Peyer's patch (tissue), 4 donors: ENCODE measurements at regions not wholly inside any gene's neighbourhood (a gene's known extent, or its start where the extent isn't known, plus 50 kb on each side); places are given as distances from the start of the nearest gene placed in this dataset.
A peak's percentile ranks its signal among the peaks of the same experiment; 100 is the strongest.
"Not testable (repeated sequence)": the region's sequence is repeated elsewhere in the genome, so short reads cannot be mapped to it uniquely, and the experiment has no call there.

ENCODE experiments used
- DNase-seq, 3 donors: peaks; one replicate each; pipeline ENCODE4 v3.0.0-alpha.2; 2017 to 2019
- H3K27ac ChIP-seq, 4 donors: fragments of 200-600 bp; sonication (generic); one replicate each; pipeline ENCODE4 v1.5.1; 2016 to 2019
- H3K27me3 ChIP-seq, 2 donors: fragments of 200-600 bp; sonication (generic); one replicate each; pipeline ENCODE4 v1.5.1; 2019
- H3K36me3 ChIP-seq, 3 donors: fragments of 200-600 bp; sonication (generic); one replicate each; pipeline ENCODE4 v1.5.1; 2016 to 2019
- H3K4me1 ChIP-seq, 4 donors: fragments of 200-600 bp; sonication (generic); one replicate each; pipeline ENCODE4 v1.5.1; 2016 to 2019
- H3K4me3 ChIP-seq, 4 donors: fragments of 200-600 bp; sonication (generic); 1 replicate in 3 of 4; 2 replicates in 1 of 4; pipeline ENCODE4 v1.5.1; 2016 to 2019; ENCODE audit warnings: mild to moderate bottlenecking in 1 of 4
- H3K9me3 ChIP-seq, 4 donors: fragments of 200-600 bp; sonication (generic); one replicate each; pipeline ENCODE4 v1.5.1; 2016 to 2019; ENCODE audit warnings: mild to moderate bottlenecking in 1 of 4
- POLR2A ChIP-seq, 2 donors: fragments of 450-650 bp; IDR thresholded peaks; one replicate each; pipeline ENCODE4 v1.5.1; 2017; ENCODE audit warnings: antibody characterized with exemption in 2 of 2, mild to moderate bottlenecking in 2 of 2, moderate library complexity in 2 of 2
- TF ChIP-seq, protein P1 (sequence below), 6 experiments: fragments of 450-650 bp in 4 of 6; fragments of 200-600 bp in 2 of 6; sonication (generic) in 1 of 6; IDR thresholded peaks; one replicate each; pipeline ENCODE4 v1.5.1; 2017 to 2019; ENCODE audit warnings: antibody characterized with exemption in 6 of 6, mild to moderate bottlenecking in 3 of 6, moderate library complexity in 1 of 6

GRCh38 chr4:177530561-177530960 lies 88.3 kb upstream of the AGA start:
- TF ChIP-seq POLR2A (IDR thresholded peaks at IDR 0.05) = no peak
- TF ChIP-seq, protein P1, sequence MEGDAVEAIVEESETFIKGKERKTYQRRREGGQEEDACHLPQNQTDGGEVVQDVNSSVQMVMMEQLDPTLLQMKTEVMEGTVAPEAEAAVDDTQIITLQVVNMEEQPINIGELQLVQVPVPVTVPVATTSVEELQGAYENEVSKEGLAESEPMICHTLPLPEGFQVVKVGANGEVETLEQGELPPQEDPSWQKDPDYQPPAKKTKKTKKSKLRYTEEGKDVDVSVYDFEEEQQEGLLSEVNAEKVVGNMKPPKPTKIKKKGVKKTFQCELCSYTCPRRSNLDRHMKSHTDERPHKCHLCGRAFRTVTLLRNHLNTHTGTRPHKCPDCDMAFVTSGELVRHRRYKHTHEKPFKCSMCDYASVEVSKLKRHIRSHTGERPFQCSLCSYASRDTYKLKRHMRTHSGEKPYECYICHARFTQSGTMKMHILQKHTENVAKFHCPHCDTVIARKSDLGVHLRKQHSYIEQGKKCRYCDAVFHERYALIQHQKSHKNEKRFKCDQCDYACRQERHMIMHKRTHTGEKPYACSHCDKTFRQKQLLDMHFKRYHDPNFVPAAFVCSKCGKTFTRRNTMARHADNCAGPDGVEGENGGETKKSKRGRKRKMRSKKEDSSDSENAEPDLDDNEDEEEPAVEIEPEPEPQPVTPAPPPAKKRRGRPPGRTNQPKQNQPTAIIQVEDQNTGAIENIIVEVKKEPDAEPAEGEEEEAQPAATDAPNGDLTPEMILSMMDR (IDR thresholded peaks at IDR 0.05) = no peak
- no peaks in the 10 kb centered on the region for H3K4me1 ChIP-seq
- DNase-seq = no peak
- no peaks in the 10 kb centered on the region for H3K27me3 ChIP-seq
- H3K9me3 ChIP-seq = no peaks in the 10 kb centered on the region
- H3K36me3 ChIP-seq = no peaks in the 10 kb centered on the region
- no peak overlapping the region for H3K27ac ChIP-seq
- H3K4me3 ChIP-seq = no peak overlapping the region

DNA sequence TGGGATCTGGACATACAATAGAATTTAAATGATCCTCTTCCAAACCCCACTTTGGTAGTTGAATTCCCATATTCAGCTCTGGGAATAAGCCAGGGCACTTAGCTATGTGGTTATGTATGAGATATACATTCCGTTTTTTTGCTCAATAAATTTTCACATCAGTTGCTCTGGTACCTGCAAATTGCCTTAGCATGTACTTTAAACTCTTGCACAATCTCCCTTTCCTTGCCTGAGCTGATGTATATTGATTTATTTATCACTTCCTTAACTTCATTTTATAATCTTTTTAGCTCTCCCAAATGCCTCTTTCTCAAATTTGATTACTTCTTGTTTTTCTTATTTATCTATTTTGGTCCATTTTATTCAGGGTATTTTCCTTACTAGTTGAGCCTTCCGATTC lies 90.1 kb upstream of the AGA start:
- Histone ChIP-seq H3K27me3 (no peaks in the 10 kb centered on the region), H3K36me3 (no peaks in the 10 kb centered on the region), H3K4me3 (no peak overlapping the region), H3K9me3 (no peaks in the 10 kb centered on the region), H3K4me1 (no peaks in the 10 kb centered on the region), H3K27ac (no peak overlapping the region)
- no peak for DNase-seq
- no peak for TF ChIP-seq POLR2A (IDR thresholded peaks at IDR 0.05)
- TF ChIP-seq, protein P1 (IDR thresholded peaks at IDR 0.05) = no peak

- not testable (repeated sequence) for H3K36me3 ChIP-seq, H3K27me3 ChIP-seq, DNase-seq, H3K4me1 ChIP-seq, H3K27ac ChIP-seq, H3K4me3 ChIP-seq, H3K9me3 ChIP-seq
Observed at GRCh38 chr4:177534841-177535240, 92.6 kb upstream of the AGA start.

DNA sequence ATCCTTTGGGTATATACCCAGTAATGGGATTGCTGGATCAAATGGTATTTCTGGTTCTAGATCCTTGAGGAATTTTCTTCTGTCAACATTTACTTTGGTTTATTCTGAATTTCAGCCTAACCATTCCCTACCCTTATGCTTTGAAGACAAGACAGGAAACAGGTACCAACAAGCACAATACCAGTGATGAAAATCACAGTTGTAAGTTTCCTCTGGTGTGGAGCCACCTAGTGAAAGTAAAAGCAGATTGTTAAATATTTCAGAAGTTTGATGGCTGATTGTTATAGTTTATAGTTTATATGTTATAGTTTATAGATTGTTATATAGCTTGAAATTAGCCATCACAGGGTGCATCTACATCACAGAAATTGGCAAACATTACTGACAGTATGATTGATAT lies 104.5 kb upstream of the AGA start:
- Histone ChIP-seq H3K9me3 (no peaks in the 10 kb centered on the region), H3K4me3 (no peak overlapping the region), H3K36me3 (no peaks in the 10 kb centered on the region), H3K27ac (no peak overlapping the region), H3K27me3 (no peaks in the 10 kb centered on the region), H3K4me1 (no peaks in the 10 kb centered on the region)
- no peak for DNase-seq
- TF ChIP-seq, protein P1 (IDR thresholded peaks at IDR 0.05) = peak in 2 of 6 experiments; percentile 26 to 37
- TF ChIP-seq POLR2A (IDR thresholded peaks at IDR 0.05) = no peak

DNA sequence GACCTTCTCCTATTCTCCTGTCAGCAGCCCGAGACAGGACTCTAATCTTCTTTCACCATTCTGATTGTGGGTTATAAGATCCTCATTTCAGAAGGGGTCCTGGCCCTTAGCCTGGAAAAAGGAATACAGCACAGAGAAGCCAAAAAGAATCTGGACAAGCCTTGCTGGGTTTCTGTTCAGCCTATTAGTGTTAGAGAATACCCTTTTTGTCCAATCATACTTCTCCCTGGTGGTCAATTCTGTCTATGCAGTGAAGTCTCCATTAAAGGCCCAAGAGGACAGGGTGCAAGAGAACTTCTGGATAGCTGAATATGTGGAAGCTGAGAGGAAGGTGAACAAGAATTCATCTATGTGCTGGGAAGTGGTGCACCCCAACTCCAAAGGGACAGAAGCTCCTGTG lies 105.7 kb upstream of the AGA start:
- H3K27ac ChIP-seq = no peak overlapping the region
- H3K4me1 ChIP-seq = no peaks in the 10 kb centered on the region
- H3K9me3 ChIP-seq = no peaks in the 10 kb centered on the region
- no peaks in the 10 kb centered on the region for H3K27me3 ChIP-seq
- no peaks in the 10 kb centered on the region for H3K36me3 ChIP-seq
- DNase-seq = no peak
- no peak for TF ChIP-seq POLR2A (IDR thresholded peaks at IDR 0.05)
- TF ChIP-seq, protein P1 (IDR thresholded peaks at IDR 0.05) = no peak
- no peak overlapping the region for H3K4me3 ChIP-seq

DNA sequence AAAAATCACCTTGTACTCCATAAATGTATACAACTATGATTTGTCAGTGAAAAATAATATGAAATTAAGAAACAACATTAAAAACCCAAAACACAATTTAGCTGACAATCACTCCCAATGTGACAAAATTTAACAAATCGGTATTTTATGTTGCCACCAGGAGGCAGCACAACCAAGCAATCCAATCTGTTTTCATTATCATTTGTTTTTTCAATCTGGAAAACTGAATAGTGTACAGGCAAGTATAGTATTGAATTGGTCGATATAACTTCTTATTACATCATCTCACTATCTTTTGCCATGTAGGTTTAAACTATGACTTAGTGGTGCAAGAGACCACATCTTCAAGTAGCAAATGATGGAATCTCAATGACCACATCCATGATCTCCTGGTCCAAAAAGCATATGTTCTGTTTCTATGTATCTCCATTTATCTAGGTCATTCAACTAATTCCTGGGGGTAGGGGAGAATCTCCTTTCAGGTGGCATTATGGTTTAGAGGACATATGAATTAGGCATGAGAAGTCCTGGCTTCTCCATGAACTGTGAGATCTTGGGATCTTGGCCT lies 112.9 kb upstream of the AGA start:
- H3K4me3 ChIP-seq = no peak overlapping the region
- no peak for TF ChIP-seq POLR2A (IDR thresholded peaks at IDR 0.05)
- TF ChIP-seq, protein P1 (IDR thresholded peaks at IDR 0.05) = peak in 4 of 6 experiments; percentile 39 to 68 (median 66)
- no peaks in the 10 kb centered on the region for H3K9me3 ChIP-seq
- no peak overlapping the region for H3K27ac ChIP-seq
- H3K27me3 ChIP-seq = no peaks in the 10 kb centered on the region
- no peaks in the 10 kb centered on the region for H3K36me3 ChIP-seq
- DNase-seq = peak in 1 of 3 donors; percentile 50
- no peaks in the 10 kb centered on the region for H3K4me1 ChIP-seq
